HG03060 (cell line): ENCODE measurements at regions not wholly inside any gene's neighbourhood (a gene's known extent, or its start where the extent isn't known, plus 50 kb on each side); places are given as distances from the start of the nearest gene placed in this dataset.

Source experiments
- ATAC-seq: cut with Tn5 transposase; IDR thresholded peaks from one replicate; pipeline ENCODE4 v1.9.1; 2021; ENCODE audit warnings: low read depth, moderate number of reproducible peaks; ENCODE audit not compliant: unreplicated experiment

- no peak for ATAC-seq
Measured at GRCh38 chr5:71939452-71940230, 167.6 kb upstream of the MAP1B start.

GRCh38 chr5:71943874-71944273 is 163.4 kb upstream of the MAP1B start:
- no peak for ATAC-seq

- no peak for ATAC-seq
Measured at GRCh38 chr5:71945436-71945835, 161.8 kb upstream of the MAP1B start.

- no peak for ATAC-seq
Measured at GRCh38 chr5:71946343-71947030, 160.8 kb upstream of the MAP1B start.

- no peak for ATAC-seq
Measured at GRCh38 chr5:71948206-71948605, 159.1 kb upstream of the MAP1B start.

- ATAC-seq, result no peak
Measured at GRCh38 chr5:71949772-71950171, 157.5 kb upstream of the MAP1B start.

- ATAC-seq, result no peak
Measured at GRCh38 chr5:71953866-71954265, 153.4 kb upstream of the MAP1B start.

GRCh38 chr5:71954329-71954728 is 152.9 kb upstream of the MAP1B start:
- ATAC-seq, result no peak

GRCh38 chr5:71955723-71956122 is 151.6 kb upstream of the MAP1B start:
- ATAC-seq, result no peak

GRCh38 chr5:71957292-71957898 is 149.9 kb upstream of the MAP1B start:
- ATAC-seq, result no peak

GRCh38 chr5:71960195-71960594 is 147.1 kb upstream of the MAP1B start:
- no peak for ATAC-seq

- no peak for ATAC-seq
Measured at GRCh38 chr5:71961786-71962185, 145.5 kb upstream of the MAP1B start.

- ATAC-seq, result no peak
Measured at GRCh38 chr5:71969460-71969859, 137.8 kb upstream of the MAP1B start.

- no peak for ATAC-seq
Measured at GRCh38 chr5:71971862-71972261, 135.4 kb upstream of the MAP1B start.

- no peak for ATAC-seq
Measured at GRCh38 chr5:71972777-71973473, 134.3 kb upstream of the MAP1B start.

GRCh38 chr5:71973563-71973962 is 133.7 kb upstream of the MAP1B start:
- no peak for ATAC-seq

- no peak for ATAC-seq
Measured at GRCh38 chr5:71974165-71974564, 133.1 kb upstream of the MAP1B start.

GRCh38 chr5:71974622-71975021 is 132.7 kb upstream of the MAP1B start:
- no peak for ATAC-seq

GRCh38 chr5:71976449-71976848 is 130.8 kb upstream of the MAP1B start:
- ATAC-seq, result no peak

GRCh38 chr5:71977311-71977710 is 130.0 kb upstream of the MAP1B start:
- ATAC-seq, result no peak

GRCh38 chr5:71978216-71978615 is 129.1 kb upstream of the MAP1B start:
- ATAC-seq, result no peak
